OCI-LY1 (cell line): ENCODE measurements at regions not wholly inside any gene's neighbourhood (a gene's known extent, or its start where the extent isn't known, plus 50 kb on each side); places are given as distances from the start of the nearest gene placed in this dataset.
"Not testable (repeated sequence)": the region's sequence is repeated elsewhere in the genome, so short reads cannot be mapped to it uniquely, and the experiment has no call there.

Source experiments
- H2AFZ ChIP-seq: fragments of 200-600 bp; sonication (generic), shearing (Covaris generic); 2 replicates; pipeline ENCODE4 v1.6.0; 2014; ENCODE audit warnings: antibody characterized with exemption, mild to moderate bottlenecking, low read length
- H3F3A ChIP-seq: fragments of 200-600 bp; sonication (generic), shearing (Covaris generic); 2 replicates; pipeline ENCODE4 v1.6.0; 2014; ENCODE audit warnings: mild to moderate bottlenecking, antibody characterized with exemption, low read length, moderate library complexity; ENCODE audit not compliant: insufficient read depth
- H3K27ac ChIP-seq: fragments of 200-600 bp; sonication (generic); 2 replicates; pipeline ENCODE4 v1.5.1; 2014; ENCODE audit warnings: low read length, mixed run types, mild to moderate bottlenecking, low read depth; ENCODE audit not compliant: poor library complexity, severe bottlenecking
- H3K27me3 ChIP-seq: fragments of 200-600 bp; sonication (generic); 2 replicates; pipeline ENCODE4 v1.6.0; 2014; ENCODE audit warnings: antibody characterized with exemption, mild to moderate bottlenecking, low read length, moderate library complexity; ENCODE audit not compliant: insufficient read depth
- H3K36me3 ChIP-seq: fragments of 200-600 bp; sonication (generic); 2 replicates; pipeline ENCODE4 v1.6.1; 2014; ENCODE audit warnings: mild to moderate bottlenecking, antibody characterized with exemption, low read length, moderate library complexity, mixed read lengths; ENCODE audit not compliant: insufficient read depth
- H3K4me1 ChIP-seq: fragments of 200-600 bp; sonication (generic); 2 replicates; pipeline ENCODE4 v1.5.1; 2014; ENCODE audit warnings: mild to moderate bottlenecking, low read length, moderate library complexity; ENCODE audit not compliant: insufficient read depth, severe bottlenecking
- H3K4me2 ChIP-seq: fragments of 200-600 bp; sonication (generic), shearing (Covaris generic); 2 replicates; pipeline ENCODE4 v1.6.1; 2014; ENCODE audit warnings: low read length
- H3K4me3 ChIP-seq: fragments of 200-600 bp; sonication (generic); 2 replicates; pipeline ENCODE4 v1.5.1; 2014; ENCODE audit warnings: low read length, low read depth, mild to moderate bottlenecking, mixed read lengths; ENCODE audit not compliant: poor library complexity, severe bottlenecking
- H3K79me2 ChIP-seq: fragments of 200-600 bp; shearing (Covaris generic); 2 replicates; pipeline ENCODE4 v1.6.1; 2016; ENCODE audit warnings: mixed run types, low read length, mixed read lengths; ENCODE audit not compliant: insufficient read depth
- H3K9ac ChIP-seq: fragments of 200-600 bp; sonication (generic), shearing (Covaris generic); 2 replicates; pipeline ENCODE4 v1.6.1; 2014; ENCODE audit warnings: mild to moderate bottlenecking, low read length, mixed read lengths
- H3K9me2 ChIP-seq: fragments of 200-600 bp; sonication (generic), shearing (Covaris generic); 2 replicates; pipeline ENCODE4 v1.6.1; 2014; ENCODE audit warnings: low read depth, mild to moderate bottlenecking, low read length, mixed read lengths
- H3K9me3 ChIP-seq: fragments of 200-600 bp; shearing (Covaris generic); 2 replicates; pipeline ENCODE4 v1.6.1; 2014; ENCODE audit warnings: low read length, mixed read lengths
- H4K20me1 ChIP-seq: fragments of 200-600 bp; sonication (generic), shearing (Covaris generic); 2 replicates; pipeline ENCODE4 v1.6.0; 2016; ENCODE audit warnings: mild to moderate bottlenecking, low read length; ENCODE audit not compliant: insufficient read depth
- CTCF ChIP-seq: fragments of 200-600 bp; sonication (generic), shearing (Covaris generic); IDR thresholded peaks from 2 replicates; pipeline ENCODE4 v1.5.1; 2017; ENCODE audit warnings: mild to moderate bottlenecking, antibody characterized with exemption, low read length, moderate library complexity, mixed read lengths
- EZH2 ChIP-seq: fragments of 200-600 bp; sonication (generic), shearing (Covaris generic); IDR thresholded peaks from 2 replicates; pipeline ENCODE4 v1.8.0; 2017; ENCODE audit warnings: borderline replicate concordance, mixed run types, mild to moderate bottlenecking, antibody characterized with exemption, low read length, moderate library complexity, mixed read lengths

- no peak overlapping the region for H3K4me3 ChIP-seq
- no peak overlapping the region for H3K9ac ChIP-seq
- H3K36me3 ChIP-seq: no peaks in the 10 kb centered on the region
- no peaks in the 10 kb centered on the region for H3K79me2 ChIP-seq
- H3K9me3 ChIP-seq: no peaks in the 10 kb centered on the region
- H4K20me1 ChIP-seq: no peaks in the 10 kb centered on the region
- peaks cover 24% of the 10 kb centered on the region for H3K4me1 ChIP-seq
- TF ChIP-seq CTCF (no peak), EZH2 (no peak)
- H3K4me2 ChIP-seq: no peak overlapping the region
- no peak overlapping the region for H2AFZ ChIP-seq
- H3K27ac ChIP-seq: no peak overlapping the region
- no peaks in the 10 kb centered on the region for H3K9me2 ChIP-seq
- H3K27me3 ChIP-seq: no peaks in the 10 kb centered on the region
- H3F3A ChIP-seq: no peaks in the 10 kb centered on the region
Observed at GRCh38 chr2:8380566-8380965, 301.3 kb upstream of the ID2 start.

GRCh38 chr2:8382485-8382884, 299.4 kb upstream of the ID2 start:
- no peaks in the 10 kb centered on the region for H3K9me2 ChIP-seq
- H4K20me1 ChIP-seq: no peaks in the 10 kb centered on the region
- no peaks in the 10 kb centered on the region for H3K79me2 ChIP-seq
- no peaks in the 10 kb centered on the region for H3F3A ChIP-seq
- H3K36me3 ChIP-seq: no peaks in the 10 kb centered on the region
- H3K27ac ChIP-seq: no peak overlapping the region
- H3K4me1 ChIP-seq: peaks cover 24% of the 10 kb centered on the region
- H3K4me3 ChIP-seq: no peak overlapping the region
- no peak overlapping the region for H3K4me2 ChIP-seq
- H3K9me3 ChIP-seq: no peaks in the 10 kb centered on the region
- H2AFZ ChIP-seq: no peak overlapping the region
- TF ChIP-seq CTCF (no peak), EZH2 (no peak)
- H3K27me3 ChIP-seq: no peaks in the 10 kb centered on the region
- no peak overlapping the region for H3K9ac ChIP-seq

GRCh38 chr2:8386748-8387147, 295.1 kb upstream of the ID2 start:
- not testable (repeated sequence) for H3K4me1 ChIP-seq, H4K20me1 ChIP-seq, H2AFZ ChIP-seq, H3K9me3 ChIP-seq, H3K9me2 ChIP-seq, H3K27me3 ChIP-seq, H3K27ac ChIP-seq, H3K4me3 ChIP-seq, H3K9ac ChIP-seq, H3K4me2 ChIP-seq, H3K36me3 ChIP-seq, H3K79me2 ChIP-seq, H3F3A ChIP-seq

GRCh38 chr2:8388781-8389180, 293.1 kb upstream of the ID2 start:
- H3K9me2 ChIP-seq: no peaks in the 10 kb centered on the region
- no peaks in the 10 kb centered on the region for H4K20me1 ChIP-seq
- TF ChIP-seq CTCF: no peak
- no peaks in the 10 kb centered on the region for H3K4me1 ChIP-seq
- H3F3A ChIP-seq: no peaks in the 10 kb centered on the region
- no peak overlapping the region for H3K27ac ChIP-seq
- no peak overlapping the region for H2AFZ ChIP-seq
- no peaks in the 10 kb centered on the region for H3K9me3 ChIP-seq
- no peaks in the 10 kb centered on the region for H3K79me2 ChIP-seq
- H3K9ac ChIP-seq: no peak overlapping the region
- no peak overlapping the region for H3K4me2 ChIP-seq
- no peaks in the 10 kb centered on the region for H3K27me3 ChIP-seq
- no peaks in the 10 kb centered on the region for H3K36me3 ChIP-seq
- no peak overlapping the region for H3K4me3 ChIP-seq
